HG03097 (cell line): ENCODE measurements at regions not wholly inside any gene's neighbourhood (a gene's known extent, or its start where the extent isn't known, plus 50 kb on each side); places are given as distances from the start of the nearest gene placed in this dataset.

ENCODE experiments used
- ATAC-seq: cut with Tn5 transposase; IDR thresholded peaks from one replicate; pipeline ENCODE4 v1.9.1; 2021; ENCODE audit not compliant: unreplicated experiment, low FRiP score

DNA sequence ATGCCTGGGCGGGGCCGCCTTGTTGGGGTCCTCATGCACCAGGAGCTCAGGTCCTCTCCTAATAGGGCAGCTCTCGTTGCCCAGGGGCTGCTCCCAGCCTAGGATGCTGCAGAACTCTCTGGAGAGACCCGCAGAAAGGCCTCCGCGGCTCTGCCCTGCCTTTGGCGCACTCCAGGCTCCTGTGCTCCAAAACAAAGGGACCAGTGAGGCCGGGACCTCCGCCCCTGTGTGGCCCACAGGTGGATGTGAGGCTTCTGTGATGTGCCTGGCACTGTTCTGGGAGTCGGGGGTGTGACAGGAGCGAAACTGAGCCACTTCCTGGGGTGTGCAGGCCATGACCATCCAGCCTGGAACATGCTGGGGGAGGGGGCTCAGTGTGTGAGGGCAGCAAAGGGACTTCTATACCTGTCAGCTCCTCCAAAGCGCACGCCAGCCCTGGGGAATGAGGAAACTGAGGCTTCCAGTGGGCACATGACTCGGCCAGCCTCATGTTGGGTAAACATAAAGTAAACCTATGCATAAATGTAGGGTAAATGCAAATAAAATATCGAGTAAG lies 153.2 kb downstream of the IRF8 start:
- no peak for ATAC-seq

DNA sequence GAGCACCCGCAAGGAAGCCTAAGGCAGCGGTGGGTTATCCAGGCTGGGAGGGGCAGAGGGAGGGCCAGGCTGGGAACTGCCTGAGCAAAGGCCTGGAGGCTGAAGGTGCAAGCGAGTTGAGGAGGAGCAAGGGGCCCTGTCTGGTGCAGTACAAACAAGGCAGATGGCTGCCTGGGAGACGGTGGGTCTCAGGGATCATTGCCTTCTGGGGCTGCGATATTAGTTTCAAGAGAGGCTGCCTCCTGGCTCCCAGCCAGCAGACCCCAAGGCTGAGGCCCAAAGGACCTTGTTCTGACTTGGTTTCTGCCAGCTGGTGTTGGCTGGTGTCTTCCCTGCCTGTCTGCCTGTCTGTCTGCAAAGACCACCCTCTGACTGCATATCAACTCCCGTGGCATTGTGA lies 154.0 kb downstream of the IRF8 start:
- no peak for ATAC-seq

DNA sequence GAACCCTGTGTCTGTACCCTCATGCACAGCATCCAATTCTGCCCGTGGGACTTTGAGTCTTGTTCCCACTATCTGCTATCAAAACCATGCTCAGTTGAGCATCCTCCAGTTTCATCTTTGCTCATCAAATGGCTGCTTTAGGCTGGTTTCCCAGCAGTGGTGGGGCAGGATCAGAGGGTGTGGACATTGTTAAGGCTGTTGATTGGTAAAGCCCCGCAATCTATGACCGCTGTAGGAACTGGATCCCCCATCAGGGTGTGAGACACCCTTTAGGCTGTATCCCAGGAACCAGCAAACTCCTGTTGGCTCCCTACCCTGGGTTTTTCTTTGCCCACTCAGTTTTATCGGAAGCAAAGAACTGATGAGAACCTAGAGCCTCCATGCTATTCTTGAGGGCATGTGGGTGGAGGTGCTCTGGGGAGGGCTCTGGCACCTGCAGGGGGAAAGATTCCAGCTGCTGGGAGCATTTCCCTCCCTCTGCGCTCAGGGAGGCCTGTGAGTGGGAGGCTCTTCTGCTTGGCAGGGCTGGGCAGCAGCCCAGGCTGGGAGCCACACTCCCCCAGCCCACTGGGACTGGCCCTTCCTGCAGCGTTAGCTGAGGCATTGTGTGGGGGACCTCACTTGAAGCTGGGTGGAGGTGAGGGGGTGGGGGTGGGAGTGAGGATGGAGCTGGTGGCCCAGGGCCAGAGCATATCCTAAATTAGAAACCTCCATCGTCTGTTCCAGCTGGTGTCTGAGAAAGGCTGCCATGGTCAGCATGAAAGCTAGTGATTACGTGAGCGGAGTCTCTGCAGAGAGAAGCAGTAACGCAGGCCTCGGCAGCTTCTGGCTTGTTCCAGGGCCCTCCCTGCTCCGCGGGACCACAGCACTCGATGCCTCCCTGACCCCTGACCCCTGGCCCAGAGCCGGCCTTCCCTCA lies 160.6 kb downstream of the IRF8 start:
- no peak for ATAC-seq

DNA sequence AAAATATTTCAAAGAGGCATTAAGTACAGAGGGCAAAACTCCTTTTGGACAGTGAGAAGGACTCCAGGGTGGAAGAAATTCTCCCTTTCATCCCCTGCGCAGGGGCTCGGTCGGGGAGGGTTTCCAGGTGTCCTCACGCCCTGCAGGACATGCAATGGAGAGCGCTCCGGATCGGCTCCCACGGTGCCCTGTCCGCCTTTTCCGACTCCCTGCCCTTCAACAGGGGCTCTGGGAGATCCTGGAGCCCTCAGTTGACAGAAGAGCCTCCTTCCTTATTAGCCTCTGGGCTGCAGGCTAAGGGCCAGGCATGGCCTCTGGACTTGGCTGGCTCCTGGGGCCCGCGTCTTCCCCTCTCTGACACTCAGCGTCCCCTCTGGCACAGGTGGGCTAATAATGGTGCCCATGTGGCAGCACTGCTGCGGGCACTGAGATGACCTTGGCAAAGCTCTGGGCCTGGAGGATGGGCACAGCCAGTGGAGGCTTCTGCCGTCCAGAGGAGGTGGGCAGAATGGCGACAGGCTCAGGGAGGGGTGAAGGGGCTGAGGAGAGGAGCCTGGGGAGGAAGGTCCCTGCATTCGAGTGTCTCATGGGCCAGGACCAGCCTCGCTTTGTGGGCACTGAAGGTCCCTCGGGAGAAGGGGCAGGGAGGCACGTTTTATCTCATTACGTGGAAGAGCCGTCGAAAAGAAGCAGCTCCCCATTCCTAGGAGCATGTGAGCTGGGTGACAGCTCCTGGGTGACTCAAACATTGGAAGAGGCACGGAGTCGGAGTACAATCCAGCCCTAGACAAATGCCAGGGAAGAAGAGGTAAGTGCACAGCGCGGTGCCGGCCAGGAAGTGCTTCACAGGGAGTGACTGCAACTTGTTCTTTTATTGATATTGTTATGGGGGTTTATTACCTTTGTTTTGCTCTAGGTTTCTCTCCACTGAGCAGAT lies 161.7 kb downstream of the IRF8 start:
- ATAC-seq = no peak

DNA sequence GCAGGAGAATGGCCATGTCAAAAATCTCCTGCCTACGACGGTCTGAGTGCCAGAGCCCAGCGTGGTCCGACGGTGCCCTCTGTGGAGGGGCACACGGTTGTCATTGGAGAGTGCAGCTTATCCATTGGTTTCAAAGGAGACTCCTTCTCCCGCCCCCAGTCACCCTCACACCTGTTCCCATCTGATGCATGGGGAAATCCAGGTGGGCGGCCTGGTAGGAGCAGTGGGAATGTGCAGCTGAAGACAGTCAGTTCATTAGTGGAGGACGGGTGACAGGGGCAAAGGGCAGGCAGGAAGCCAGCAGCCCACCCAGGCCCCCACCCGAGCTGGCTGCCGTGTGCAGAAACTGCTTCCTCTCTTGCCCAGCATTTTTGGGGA lies 162.3 kb downstream of the IRF8 start:
- no peak for ATAC-seq

DNA sequence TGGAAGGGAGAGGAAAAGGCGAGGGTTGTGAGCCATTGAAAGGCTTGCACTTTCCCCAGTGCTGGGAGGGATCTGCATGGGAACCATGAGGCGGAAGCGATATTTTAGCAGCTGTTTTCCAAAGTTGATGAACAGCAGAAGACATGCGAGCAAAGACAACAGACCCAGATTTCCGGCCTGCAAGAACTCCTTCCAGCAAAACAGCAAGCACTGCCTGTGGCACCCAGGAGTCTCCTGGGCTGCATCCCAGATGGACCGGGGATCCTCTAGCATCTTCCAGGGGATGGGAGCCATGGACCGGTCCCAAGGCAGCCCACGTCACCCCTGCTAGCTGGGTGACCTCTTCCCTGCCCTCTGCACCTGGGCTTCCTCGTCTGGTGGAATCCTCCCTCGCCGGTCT lies 162.8 kb downstream of the IRF8 start:
- no peak for ATAC-seq

DNA sequence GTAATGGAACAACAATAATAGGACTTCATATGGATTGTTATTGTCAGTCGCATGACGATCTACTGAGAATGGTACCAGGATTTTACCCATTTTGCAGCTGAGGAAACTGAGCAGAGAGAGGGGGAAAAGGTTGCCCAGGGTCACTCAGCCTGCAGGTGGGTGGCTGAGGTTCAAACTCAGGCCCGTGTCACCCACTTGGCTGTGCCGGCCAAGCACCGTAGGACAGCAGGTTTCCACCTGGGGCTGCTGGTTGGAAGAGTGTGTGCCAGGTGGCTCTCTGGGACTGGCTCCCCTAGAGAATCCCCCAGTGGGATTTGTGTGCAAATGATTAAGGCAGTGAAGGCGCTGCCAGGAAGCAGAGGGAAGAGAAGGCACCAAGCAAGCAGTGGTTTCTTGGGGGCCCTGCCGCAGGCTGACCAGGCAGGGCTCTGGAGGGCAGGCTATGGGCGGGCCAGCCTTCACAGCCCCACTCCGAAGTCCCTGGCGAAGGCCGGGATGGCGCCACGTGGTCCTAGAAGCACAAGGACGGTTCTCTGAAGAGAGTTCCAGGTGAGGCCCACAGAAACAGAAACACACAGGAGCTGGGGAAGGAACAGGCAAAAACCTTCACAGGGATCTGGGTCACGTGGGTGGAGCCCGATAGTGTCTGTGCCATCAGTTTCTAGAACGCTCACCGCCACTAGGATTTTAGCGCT lies 163.5 kb downstream of the IRF8 start:
- ATAC-seq = no peak

DNA sequence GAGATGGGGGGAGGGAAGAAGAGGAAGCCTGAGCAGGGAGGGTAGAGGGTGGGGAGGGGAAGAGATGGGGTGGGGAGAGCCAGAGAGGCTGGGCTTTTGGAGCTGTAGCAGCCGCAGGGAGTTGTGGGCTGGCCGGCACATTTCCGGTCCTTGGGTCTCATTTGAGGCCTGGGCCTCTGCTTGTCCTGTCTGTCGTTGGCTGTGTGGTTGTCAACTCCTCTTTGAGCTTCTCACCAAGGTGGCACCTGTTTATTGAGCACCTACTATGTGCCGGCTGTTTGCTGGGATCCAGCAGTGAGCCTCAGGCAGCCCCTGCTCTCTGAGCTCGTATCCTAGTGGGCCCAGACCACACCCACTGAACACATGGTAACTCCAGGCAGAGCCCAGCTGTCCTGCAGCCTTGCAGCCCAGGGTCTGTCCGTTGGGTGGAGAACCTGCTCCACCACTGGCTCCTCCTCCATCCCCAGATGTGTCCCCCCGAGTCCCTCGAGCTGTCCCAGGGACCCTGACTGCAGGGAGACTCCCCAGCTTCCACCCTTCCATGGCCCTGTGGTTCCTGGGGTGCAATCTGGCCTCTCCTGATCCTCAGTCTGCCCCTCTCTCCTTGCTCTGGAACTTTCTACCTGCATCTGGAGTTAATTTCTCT lies 164.9 kb downstream of the IRF8 start:
- no peak for ATAC-seq

DNA sequence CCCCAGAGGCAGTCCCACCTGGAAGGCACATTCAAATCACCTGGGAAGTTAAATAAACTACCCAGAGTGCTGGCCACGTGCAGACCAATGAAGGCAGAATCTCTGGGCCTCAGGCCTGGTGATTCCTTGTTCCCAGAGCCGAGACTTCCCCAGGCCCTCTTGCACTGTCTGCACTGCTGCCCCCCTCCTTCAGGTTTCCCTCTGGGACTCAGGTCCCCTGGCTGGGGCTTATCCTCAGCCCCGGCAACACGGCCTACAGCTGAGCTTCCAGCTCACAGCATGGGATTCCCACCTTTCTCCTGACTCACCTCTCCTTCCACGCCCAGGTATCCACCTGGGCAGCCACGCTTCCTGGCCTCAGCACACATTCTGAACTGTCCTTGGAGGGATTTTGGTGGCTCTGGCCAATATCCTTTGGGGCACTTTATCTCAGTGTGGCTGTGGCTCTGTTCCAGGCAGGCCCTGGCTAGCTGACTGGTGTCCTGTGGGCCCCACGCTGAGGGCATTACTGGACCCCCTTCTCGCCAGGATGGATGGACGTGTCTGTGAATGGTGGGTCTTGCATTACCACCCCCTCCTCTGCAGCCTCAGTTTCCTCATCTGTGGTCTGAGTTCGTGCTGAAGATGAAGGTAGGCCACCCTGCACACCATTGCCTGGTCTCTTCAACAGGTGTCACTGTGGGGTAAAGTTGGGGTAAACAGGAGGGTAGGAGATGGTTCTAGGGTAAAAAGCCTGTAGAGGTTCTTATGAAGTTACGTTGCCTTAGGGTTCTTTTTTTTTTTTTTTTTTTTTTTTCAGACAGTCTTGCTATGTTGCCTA lies 165.7 kb downstream of the IRF8 start:
- ATAC-seq = no peak

DNA sequence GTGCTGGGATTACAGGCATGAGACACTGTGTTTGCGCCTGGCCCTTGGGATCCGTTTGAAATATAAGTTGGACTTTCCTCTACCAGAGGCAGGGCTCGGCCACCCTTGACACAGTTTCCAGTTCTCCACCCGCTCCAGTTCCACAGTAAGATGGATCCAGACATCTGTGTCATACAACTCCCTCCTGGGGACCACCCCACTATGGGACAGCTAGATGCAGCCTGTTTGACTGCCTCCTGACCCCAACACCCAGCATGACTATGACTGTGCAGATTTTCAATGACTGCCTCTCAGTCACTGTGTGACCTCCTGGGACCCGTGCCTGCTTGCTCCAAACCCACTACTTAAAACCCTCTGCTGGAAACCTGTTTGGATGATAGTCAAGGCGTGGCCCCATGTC lies 166.7 kb downstream of the IRF8 start:
- ATAC-seq = no peak

DNA sequence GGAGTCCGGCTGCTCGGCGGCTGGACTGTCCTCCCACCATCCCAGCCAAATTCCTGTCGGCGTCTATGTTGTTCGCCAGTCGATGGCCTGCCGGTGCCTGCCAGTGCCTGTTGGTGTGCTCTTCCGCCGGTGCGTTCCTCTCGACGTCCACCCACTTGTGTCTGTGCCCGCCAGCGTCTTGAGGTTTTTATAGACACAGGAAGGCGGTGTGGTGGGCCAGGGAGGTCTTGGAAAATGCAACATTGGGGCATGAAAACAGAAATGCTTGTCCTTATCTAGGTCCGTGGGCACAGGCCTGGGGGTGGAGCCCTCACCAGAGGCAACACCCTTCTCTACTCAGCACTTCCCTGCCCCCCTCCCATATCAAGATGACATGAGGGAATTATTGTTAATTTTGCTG lies 167.8 kb downstream of the IRF8 start:
- ATAC-seq = no peak

DNA sequence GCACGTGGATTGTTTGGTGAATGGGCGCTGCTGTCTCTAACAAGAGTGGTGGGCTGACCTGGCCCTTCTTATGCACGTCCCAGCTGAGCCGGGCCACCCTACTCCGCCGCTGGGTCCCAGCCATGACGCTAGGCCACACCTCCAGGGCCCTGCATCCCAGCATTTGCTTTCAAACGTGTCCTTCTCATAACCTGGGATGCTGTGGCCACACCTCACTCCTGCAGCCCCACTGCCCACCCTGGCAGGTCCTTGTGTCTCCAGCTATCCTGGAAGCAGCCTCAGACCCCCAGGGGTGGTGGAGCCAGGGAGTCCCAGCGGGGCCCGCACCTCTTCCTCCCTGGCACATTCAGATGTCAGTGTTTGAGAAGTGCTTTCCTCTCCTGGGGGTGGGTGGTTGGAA lies 168.6 kb downstream of the IRF8 start:
- no peak for ATAC-seq

DNA sequence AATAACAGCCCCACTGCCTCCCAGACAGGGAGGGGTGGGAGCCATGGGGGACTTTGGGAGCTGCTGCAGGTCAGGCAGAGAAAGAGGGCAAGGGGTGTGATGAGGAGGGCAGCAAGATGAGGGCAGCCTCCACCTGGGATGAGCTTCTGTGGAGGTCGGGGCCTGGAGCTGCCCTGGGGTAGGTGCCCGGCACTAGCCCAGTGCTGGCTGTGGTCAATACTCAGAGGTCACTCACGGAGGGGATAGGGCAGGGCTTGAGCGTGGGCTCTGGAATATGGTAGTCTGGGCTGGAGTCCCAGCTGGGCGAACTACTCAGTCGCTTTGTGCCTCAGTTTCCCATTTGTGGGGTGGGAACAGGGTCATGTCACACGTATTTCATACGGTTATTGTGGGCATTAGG lies 169.0 kb downstream of the IRF8 start:
- no peak for ATAC-seq

DNA sequence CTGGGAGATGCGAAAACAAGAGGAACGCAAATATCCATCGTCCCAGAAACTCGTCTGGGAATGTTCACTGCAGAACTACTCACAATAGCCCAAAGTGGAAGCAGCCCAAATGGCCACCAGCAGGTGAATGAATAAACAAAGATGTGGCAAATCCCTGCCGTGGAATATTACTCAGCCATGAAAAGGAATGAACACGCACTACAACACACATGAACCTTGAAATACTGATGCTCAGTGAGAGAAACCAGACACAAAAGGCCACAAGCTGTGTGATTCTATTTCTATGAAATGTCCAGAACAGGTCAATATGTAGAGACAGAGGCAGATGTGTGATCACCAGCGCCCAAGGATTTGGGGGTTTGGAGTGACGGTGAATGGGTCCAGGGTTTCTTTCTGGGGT lies 169.8 kb downstream of the IRF8 start:
- no peak for ATAC-seq

DNA sequence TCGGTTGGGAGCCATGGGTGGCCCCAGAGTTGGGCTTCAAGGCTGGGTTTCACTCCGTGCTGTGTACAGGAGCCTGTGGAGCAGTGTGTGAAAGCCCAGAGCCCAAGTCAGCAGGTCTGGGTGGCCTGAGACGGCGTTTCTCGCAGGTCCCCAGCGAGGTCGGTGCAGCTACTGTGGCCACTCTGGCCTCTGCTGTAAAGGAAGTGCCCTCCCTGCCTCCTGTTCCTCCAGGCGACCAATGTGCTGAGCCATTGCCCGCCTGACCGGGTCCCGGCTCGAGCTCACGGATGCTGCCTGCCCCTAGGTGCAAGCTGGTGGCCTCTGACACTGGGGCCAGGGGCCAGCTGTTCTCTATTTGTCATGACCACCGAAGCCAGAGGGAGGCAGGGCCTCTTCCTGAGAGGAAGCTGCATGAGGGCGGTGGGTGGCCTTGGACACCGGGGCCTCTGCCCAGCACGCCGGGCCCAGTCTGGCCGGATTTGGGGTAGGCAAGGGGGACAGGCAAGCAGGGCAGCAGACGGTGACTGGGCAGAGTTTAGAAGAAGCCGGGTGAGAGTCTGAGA lies 170.9 kb downstream of the IRF8 start:
- ATAC-seq = no peak

DNA sequence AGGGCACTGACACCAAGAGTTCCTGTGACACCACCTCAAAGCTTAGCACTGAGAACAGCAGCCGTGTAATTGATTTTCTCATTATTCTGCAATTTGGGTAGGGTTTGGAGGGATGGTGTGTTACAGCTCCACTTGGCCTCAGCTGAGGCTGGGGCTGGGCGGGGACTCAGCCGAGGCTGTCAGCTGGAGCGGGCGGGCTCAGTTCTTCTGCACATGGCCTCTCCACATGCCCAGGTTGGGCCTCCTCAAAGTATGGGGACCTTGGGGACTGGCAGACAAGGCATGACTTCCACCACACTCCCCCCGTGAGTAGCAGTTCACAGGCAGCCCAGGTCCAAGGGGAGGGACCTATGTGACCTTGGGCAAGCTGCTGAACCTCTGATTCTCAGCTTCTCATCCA lies 171.5 kb downstream of the IRF8 start:
- ATAC-seq = no peak

DNA sequence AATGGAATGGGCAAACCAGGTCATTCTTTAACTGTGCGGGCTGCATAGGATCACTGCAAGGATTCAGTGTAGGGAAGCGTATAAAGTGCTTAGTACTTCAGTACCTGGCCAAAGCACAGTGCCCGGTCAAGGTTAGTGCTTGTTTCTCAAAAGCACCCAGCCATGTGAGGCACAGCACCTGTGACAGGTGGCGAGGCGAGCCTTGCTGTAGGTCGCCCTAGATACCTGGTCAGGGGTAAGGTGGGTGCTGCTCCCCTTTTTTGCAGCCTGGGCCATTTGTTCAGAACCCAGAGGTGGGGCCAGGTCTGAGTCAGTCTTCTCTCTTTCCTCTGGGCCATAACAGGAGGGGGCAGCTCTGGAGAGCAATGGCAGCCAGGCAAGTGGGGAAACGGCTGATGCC lies 172.0 kb downstream of the IRF8 start:
- ATAC-seq = no peak

DNA sequence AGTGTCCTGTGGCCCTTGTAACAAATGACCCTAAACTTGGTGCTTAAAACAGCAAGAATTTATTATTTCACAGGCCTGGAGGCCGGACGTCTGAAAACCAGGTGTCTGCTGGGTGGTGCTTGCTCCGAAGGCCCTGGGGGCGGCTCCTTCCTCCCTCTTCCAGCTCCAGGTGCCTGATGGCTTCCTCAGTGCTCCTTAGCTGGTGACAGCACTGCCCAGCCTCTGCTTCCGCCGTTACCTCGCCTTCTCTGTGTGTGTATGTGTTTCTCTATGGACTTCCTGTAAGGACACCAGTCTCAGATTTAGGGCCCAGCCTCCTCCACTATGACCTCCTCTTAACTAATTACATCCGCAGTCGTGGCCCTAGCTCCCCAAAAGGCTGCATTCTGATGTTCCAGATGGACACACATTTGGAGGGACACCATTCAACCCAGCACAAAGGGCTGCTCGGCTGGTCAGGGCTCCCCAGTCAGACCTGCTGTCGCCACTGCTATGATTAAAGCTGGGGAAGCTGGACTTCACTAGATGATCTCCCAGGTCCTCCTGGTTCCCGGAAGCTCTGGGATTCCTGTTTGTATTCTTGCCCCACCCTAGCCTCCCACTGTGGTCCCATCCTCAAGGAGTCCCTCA lies 172.8 kb downstream of the IRF8 start:
- no peak for ATAC-seq
